HG03521 (cell line): ENCODE measurements at regions not wholly inside any gene's neighbourhood (a gene's known extent, or its start where the extent isn't known, plus 50 kb on each side); places are given as distances from the start of the nearest gene placed in this dataset.
"Not testable (repeated sequence)": the region's sequence is repeated elsewhere in the genome, so short reads cannot be mapped to it uniquely, and the experiment has no call there.

Experiments
- ATAC-seq: cut with Tn5 transposase; IDR thresholded peaks from one replicate; pipeline ENCODE4 v1.9.1; 2021; ENCODE audit warnings: mild to moderate bottlenecking, moderate library complexity; ENCODE audit not compliant: unreplicated experiment

- no peak for ATAC-seq
Measured at GRCh38 chr13:30071969-30072817, 221.8 kb upstream of the UBL3 start.

DNA sequence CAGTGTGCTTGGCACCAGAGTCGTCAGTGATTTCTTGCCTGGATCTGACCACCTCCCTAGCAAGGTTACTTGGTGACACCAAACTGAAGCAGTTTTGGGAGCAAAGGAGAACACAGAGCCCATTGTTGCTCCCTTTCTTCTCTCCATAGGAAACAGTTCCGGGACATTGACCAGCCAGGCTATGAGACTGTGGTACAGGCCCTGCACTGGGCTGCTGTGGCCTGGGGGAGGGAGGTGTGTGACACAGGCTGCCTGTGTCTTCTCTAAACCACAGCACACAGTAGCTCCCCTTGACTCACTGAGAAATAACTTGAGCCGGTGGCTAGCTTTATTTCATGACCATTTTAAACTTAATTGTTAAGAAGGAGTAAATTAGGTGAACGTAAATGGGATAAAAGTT is 214.8 kb upstream of the UBL3 start:
- ATAC-seq = no peak

DNA sequence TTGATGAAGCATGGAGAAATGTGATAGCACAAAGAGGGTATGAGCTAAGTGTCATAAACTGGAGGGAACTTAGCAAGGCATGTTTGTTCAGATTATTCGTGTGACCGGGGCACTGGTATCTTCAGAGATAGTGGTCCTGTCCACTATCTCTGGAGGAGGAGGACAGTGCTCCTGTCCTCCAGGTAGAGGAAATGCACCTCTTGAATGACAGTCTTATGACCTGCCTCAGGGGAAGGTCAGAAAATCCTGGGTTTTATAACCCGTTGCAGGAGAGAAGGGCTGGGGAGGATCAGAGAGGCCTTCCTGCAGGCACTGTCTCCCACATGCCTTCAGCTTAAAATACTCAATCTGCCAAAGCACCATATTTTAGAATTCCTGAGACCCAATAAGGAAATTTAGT is 213.5 kb upstream of the UBL3 start:
- ATAC-seq = no peak

- no peak for ATAC-seq
Measured at GRCh38 chr13:30061217-30061616, 210.8 kb upstream of the UBL3 start.

GRCh38 chr13:30058429-30058828 is 208.0 kb upstream of the UBL3 start:
- ATAC-seq = no peak

- not testable (repeated sequence) for ATAC-seq
Measured at GRCh38 chr13:30054546-30054945, 204.1 kb upstream of the UBL3 start.

DNA sequence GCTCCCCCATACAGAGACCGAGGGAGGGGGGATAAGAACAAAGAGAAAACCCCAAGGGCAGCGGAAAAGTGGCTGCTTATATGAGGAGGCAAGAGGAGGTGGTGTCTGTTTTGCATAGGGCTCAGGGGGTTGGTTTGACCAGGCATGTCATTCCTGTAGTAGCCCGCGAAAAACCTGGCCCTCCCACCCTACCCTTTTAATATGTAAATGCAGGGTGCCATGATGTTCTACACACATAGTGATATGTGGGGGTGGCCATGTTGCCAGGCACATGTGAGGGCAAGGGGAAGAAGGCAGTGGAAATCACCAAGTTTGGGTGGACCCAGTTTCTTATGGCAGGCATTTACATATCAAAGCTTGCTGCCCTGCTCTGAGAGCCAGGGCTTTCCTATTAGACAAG is 203.5 kb upstream of the UBL3 start:
- no peak for ATAC-seq

DNA sequence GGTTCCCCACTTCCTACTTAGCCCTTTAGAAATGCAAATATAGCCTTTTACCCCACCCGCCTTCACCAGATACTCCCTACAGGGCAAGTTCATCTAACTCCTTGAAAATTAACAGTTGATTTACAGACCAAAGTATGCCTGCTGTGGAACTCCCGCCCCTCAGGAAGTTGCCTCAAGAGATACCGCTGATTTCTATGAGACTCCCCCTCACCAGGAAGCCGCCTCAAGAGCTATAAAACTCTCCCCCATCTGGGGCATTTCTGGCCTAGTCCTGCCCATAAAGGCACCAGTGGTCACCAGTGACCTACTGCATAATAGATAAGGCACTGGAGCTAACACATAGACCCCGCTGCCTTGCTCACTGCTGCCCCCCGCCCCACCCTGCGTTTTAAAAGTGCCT is 201.7 kb upstream of the UBL3 start:
- no peak for ATAC-seq

DNA sequence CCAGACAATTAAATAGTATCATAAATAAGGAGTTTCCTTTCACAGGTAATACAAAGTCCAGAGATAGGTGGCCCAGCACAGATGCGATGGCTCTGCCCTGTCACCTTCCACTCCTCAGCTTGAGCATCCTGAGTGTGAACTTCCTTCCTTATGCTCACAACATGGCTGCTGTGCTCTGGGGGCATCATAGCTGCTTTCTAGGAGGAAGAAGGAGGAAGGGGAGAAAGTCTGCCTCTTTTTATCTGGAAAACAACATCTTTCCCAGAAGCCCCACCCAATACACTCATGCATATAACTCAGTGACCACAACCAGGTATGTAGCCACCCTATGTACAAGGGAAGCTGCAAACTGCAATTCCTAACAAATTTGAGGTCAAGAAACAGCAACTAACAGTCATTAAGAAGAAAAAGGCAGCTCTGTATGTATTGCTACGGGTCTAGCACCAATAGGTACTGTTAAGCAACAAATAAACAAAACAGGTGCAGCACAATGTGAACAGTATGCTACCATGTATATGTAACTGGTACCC is 201.2 kb upstream of the UBL3 start:
- ATAC-seq = no peak

GRCh38 chr13:30049692-30050091 is 199.3 kb upstream of the UBL3 start:
- ATAC-seq = no peak

DNA sequence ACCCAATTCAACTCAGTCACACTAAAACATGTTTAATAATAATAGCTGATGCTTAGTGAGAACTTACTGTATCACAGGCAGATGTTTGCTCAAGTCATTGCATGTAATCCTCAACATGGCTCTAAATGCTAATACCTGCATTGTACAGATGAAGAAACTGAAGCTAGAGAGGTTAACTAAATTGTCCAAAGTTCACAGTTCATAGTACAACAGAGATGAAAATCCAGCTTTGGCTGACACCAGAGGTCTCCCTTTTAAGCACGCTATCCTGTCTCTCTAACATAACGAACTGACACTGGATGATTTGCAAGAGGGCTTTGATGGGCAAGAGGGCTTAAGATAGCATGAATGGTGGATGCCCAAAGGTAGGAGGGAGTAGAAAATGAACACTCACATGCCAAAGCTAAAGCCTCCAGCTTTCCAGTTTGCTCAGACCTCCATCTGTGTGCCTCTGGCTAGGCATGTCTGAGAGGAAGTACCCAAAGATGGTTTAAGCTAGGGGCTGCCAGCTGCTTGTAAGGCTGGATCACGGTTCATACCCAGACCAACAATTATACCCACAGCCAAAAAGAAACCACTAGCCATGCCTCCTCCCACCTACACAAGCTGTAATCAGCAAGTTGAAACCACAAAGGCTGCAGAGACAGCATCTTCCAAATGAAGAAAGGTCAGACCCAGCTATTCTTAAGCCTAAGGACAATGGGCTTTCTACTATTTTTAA is 196.9 kb upstream of the UBL3 start:
- ATAC-seq = no peak

DNA sequence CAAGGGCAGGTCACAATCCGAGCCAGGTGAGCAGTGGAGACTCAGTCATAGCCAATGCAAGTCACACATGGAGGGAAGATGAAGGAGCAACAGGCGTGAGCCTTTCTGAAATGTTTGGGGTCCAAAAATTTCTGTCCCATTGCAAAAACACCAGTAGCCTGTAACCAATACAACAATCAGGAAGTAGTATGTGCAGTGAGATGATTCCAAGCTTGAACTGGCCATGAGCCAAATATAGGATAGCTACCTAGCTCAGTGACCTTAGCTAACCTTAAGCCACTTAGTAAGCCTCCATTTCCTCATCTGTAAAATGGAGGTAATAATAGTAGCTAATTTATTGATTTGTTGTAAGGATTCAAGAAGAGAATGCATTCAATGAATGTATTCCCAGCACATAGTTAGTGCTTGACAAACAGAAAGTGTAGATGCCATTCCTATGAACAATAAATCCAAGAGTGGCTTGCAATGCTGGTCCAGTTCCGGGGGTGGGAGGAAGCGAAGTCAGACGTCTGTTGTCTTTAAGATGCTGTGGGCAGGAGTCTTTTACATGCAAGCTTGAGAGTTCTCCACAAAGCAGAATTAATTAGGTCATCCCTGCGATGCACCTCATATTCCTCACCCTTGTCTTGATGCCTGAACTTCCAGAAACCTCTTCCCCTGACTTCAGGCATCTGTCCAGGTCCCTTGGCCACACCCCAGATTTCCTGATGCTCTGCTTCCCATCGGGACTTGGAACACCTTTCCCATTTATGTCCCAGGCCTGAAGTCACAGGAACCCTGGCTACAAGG is 195.7 kb upstream of the UBL3 start:
- ATAC-seq = no peak

DNA sequence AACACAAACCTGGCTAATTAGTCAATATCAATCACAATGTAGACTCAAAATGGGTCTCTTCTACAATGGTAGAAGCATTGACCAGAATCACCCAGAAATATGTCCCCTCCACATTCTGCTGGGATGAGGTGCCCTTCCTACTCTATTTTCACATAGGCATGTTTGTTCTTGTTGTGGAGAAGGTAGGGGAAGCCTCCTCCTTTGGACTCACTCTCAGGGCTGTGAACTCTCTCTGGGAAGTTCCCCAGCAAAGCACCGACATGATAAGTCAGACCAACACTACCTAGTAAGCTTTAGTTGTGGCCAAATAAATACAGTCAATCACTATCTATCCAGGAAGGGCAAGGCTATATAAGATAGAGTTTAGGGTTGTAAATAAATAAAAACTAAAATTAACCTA is 194.5 kb upstream of the UBL3 start:
- no peak for ATAC-seq

DNA sequence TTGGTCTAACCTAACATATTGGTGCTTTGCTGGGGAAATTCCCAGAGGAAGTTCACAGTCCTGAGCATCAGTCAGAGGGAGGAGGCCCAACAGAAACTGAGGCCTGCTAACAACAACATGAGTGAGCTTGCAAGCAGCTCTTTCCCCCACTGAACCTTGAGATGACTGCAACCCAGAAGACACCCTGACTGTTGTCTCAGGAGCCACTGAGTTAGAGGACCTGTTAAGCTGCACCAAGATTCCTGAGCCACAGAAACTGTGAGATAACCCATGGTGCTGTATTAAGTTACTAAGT is 193.2 kb upstream of the UBL3 start:
- ATAC-seq = no peak

DNA sequence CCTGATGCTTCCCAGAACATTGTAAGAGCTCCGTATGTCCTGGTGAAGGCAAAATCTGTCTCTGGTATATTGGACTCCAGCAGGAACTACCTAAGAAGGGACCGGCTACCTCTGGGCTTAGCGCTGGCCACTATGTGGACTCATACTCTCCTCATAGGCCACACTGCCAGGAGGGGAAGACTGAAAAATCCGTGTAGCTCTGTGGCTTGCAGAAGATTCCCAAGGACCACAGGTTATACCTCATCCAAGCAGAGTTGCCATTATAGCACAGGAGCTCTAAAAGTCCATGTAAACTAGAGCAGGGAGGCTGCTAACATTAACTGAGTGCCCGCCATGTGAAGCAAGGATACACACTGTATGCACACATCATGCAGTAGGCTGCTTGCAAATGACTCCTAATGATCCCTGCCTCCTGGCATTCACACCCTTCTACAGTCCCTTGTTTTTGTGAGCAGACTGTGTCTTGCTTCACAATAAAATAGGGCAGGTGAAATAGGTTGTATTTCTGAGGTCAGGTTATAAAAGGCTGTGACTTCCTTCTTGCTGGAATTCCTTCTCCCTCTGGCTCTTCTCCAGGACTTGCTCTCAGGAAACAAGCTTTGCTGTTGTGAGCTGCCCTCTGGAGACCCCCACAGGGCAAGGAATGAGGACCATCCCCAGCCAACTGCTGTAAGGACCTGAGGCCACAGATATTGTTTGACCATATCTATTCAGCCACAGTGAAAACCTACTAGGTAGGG is 192.6 kb upstream of the UBL3 start:
- ATAC-seq = no peak

DNA sequence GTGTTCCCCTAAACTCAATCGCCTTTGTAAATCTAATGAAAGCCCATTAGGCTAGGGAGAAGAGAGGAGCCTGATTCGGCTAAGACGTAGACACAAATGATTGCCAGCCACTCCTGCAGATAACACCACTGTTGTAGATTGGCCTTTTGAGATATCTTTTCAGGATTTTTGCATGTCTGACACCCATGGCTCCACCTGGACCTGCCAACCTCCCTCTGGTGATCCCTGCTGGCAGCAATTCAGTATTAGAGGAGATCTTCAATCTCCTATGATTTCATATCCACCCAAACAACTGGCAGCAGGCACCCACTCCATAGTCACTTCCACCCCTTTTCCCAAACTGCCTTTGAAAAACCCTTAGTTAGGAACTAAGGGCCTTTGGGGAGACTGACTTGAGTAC is 191.9 kb upstream of the UBL3 start:
- ATAC-seq = no peak

DNA sequence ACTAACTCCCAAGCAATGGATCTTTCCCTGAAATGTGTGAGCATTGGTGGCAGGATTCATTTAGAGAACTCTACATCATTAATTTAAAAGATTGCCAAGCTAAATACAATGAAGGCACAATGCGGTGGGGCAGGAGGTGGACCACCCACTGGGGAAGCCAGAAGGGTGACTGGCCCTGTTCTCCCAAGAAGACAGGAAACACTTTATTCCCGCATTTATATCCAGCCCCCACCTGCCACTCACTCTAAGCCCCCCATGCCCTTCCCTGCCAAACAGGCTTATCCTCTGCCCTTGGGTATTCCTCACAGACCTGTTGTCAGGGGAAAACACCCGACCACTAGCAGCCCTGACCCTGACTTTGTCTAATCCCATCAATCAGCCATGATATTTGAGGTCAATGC is 189.1 kb upstream of the UBL3 start:
- no peak for ATAC-seq

GRCh38 chr13:30038884-30039283 is 188.5 kb upstream of the UBL3 start:
- no peak for ATAC-seq

- no peak for ATAC-seq
Measured at GRCh38 chr13:30037766-30038165, 187.3 kb upstream of the UBL3 start.

DNA sequence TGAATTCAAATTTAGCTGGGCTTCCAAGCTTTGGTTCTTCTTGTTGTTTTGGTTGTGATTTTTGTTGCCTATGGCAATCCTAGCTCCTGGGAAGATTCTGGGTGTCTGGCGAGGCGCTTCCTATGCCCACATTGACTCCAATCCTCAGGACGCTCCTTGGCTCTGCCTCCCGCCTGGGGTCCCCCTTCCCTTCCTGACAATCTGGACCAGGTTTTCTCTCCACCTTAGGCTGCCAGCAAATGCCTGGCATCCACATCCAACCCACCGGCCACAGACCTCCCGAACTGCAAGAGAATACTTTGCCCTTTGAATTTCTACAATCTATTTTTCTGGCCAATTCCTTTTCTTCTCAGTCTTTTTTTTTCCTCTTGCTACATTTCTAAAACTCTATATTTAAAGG is 186.9 kb upstream of the UBL3 start:
- no peak for ATAC-seq

GRCh38 chr13:30034458-30034795 is 184.0 kb upstream of the UBL3 start:
- no peak for ATAC-seq
